ENCODE measurements at regions not wholly inside any gene's neighbourhood (a gene's known extent, or its start where the extent isn't known, plus 50 kb on each side); places are given as distances from the start of the nearest gene placed in this dataset.

DNA sequence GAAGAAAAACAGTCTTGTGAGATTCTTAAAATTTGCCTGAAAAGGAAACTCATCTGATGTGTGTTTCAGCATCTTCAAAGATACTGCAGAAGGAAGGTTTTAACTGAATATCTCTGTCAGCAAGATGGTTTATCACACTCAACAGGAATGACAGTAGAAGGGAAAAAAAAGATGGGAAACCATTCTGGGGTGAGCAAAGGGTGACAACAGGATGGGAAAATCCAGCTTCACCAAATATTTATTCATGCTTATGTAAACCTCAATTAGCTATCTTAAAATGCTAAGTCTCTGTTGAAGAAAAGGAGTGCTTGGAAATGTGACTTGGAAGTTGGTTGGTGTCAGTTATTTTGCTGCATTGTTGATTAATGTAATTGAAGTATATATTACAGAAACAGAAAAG is 82.2 kb downstream of the FZD1 start:
- TF ChIP-seq CTCF (IDR thresholded peaks at IDR 0.05; ENCODE audit: insufficient read depth, low read length, poor library complexity, severe bottlenecking) = no peak
- no peaks in the 10 kb centered on the region for H3K36me3 ChIP-seq (ENCODE audit: control insufficient read depth, insufficient read depth, low read length)
- DNase-seq (ENCODE audit: extremely low read depth, insufficient read length) = no peak

GRCh38 chr7:91347290-91347689 is 83.1 kb downstream of the FZD1 start:
- H3K27me3 ChIP-seq (replicated peaks; ENCODE audit: control insufficient read depth, insufficient read depth, low read length) = no peaks in the 10 kb centered on the region

More for the DNA sequence above, 82.2 kb downstream of the FZD1 start:
- no peak overlapping the region for H3K4me3 ChIP-seq (replicated peaks; ENCODE audit: low read depth, low read length)
- no peaks in the 10 kb centered on the region for H3K27me3 ChIP-seq (replicated peaks; ENCODE audit: control insufficient read depth, insufficient read depth, low read length)

GRCh38 chr7:91348711-91349110 is 84.5 kb downstream of the FZD1 start:
- H3K36me3 ChIP-seq (ENCODE audit: control insufficient read depth, insufficient read depth, low read length) = no peaks in the 10 kb centered on the region
- no peaks in the 10 kb centered on the region for H3K27me3 ChIP-seq (replicated peaks; ENCODE audit: control insufficient read depth, insufficient read depth, low read length)
- no peak overlapping the region for H3K4me3 ChIP-seq (replicated peaks; ENCODE audit: low read depth, low read length)
- no peak for DNase-seq (ENCODE audit: extremely low read depth, insufficient read length)
- no peak for TF ChIP-seq CTCF (IDR thresholded peaks at IDR 0.05; ENCODE audit: insufficient read depth, low read length, poor library complexity, severe bottlenecking)

More at GRCh38 chr7:91347290-91347689, 83.1 kb downstream of the FZD1 start:
- no peak for DNase-seq (ENCODE audit: extremely low read depth, insufficient read length)
- no peak for TF ChIP-seq CTCF (IDR thresholded peaks at IDR 0.05; ENCODE audit: insufficient read depth, low read length, poor library complexity, severe bottlenecking)
- Histone ChIP-seq H3K36me3 (ENCODE audit: control insufficient read depth, insufficient read depth, low read length) (no peaks in the 10 kb centered on the region), H3K4me3 (replicated peaks; ENCODE audit: low read depth, low read length) (no peak overlapping the region)

GRCh38 chr7:91351374-91351773 is 87.1 kb downstream of the FZD1 start:
- Histone ChIP-seq H3K4me3 (replicated peaks; ENCODE audit: low read depth, low read length) (no peak overlapping the region), H3K27me3 (replicated peaks; ENCODE audit: control insufficient read depth, insufficient read depth, low read length) (peaks cover 2% of the 10 kb centered on the region), H3K36me3 (ENCODE audit: control insufficient read depth, insufficient read depth, low read length) (no peaks in the 10 kb centered on the region)
- TF ChIP-seq CTCF (IDR thresholded peaks at IDR 0.05; ENCODE audit: insufficient read depth, low read length, poor library complexity, severe bottlenecking) = no peak
- no peak for DNase-seq (ENCODE audit: extremely low read depth, insufficient read length)

DNA sequence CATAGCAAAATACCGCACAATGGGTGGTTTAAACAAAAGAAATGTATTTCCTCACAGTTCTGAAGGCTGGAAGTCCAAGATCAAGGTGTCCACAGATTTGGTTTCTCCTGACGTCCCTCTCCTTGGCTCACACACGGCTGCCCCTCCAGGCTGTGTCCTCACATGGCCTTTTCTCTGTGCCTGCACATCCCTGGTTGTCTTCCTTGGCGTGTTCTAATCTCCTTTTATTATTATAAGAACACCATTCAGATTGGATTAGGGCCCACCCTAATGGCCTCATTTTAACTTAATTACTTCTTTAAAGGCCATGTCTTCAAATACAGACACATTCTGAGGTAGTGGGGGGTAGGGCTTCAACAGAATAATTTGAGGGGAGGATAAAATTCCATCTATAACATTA is 87.9 kb downstream of the FZD1 start:
- no peaks in the 10 kb centered on the region for H3K36me3 ChIP-seq (ENCODE audit: control insufficient read depth, insufficient read depth, low read length)
- TF ChIP-seq CTCF (IDR thresholded peaks at IDR 0.05; ENCODE audit: insufficient read depth, low read length, poor library complexity, severe bottlenecking) = no peak
- H3K27me3 ChIP-seq (replicated peaks; ENCODE audit: control insufficient read depth, insufficient read depth, low read length) = peaks cover 2% of the 10 kb centered on the region
- no peak for DNase-seq (ENCODE audit: extremely low read depth, insufficient read length)
- H3K4me3 ChIP-seq (replicated peaks; ENCODE audit: low read depth, low read length) = no peak overlapping the region

- Histone ChIP-seq H3K36me3 (ENCODE audit: control insufficient read depth, insufficient read depth, low read length) (no peaks in the 10 kb centered on the region), H3K4me3 (replicated peaks; ENCODE audit: low read depth, low read length) (no peak overlapping the region), H3K27me3 (replicated peaks; ENCODE audit: control insufficient read depth, insufficient read depth, low read length) (peaks cover 2% of the 10 kb centered on the region)
- DNase-seq (ENCODE audit: extremely low read depth, insufficient read length) = no peak
- no peak for TF ChIP-seq CTCF (IDR thresholded peaks at IDR 0.05; ENCODE audit: insufficient read depth, low read length, poor library complexity, severe bottlenecking)
Observed at GRCh38 chr7:91353848-91354247, 89.6 kb downstream of the FZD1 start.
